ENCODE measurements at regions not wholly inside any gene's neighbourhood (a gene's known extent, or its start where the extent isn't known, plus 50 kb on each side); places are given as distances from the start of the nearest gene placed in this dataset.
A peak's percentile ranks its signal among the peaks of the same experiment; 100 is the strongest.

DNA sequence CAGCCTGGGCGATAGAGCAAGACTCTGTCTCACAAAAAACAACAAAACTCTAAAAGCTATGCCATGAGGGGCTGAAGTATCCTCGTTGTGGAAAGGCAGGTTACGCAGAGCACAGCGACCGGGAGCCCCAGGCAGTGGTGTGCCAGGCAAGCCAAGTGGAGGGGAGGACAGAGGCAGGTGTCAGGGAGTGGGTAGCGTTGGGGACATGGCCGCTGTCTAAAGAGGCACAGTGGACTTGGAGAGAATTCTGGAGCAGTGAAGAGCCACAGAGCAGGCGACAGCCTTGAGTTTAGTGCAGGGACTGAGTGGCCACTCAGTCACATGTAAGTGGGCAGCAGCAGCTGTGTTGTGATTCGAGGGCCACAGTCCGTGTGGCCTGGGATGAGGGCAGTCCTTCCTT, 541.7 kb downstream of the FGF9 start:
- H3K27ac ChIP-seq (ENCODE audit: low read depth, low read length), result no peak overlapping the region
- H2BK20ac ChIP-seq (ENCODE audit: low read length), result no peak overlapping the region
- H2BK15ac ChIP-seq (ENCODE audit: low read length), result no peak overlapping the region
- no peak overlapping the region for H3K14ac ChIP-seq (ENCODE audit: insufficient read length)
- H2BK120ac ChIP-seq (replicated peaks; ENCODE audit: low read depth, low read length), result no peak overlapping the region
- FAIRE-seq, result no peak
- POLR2A ChIA-PET (ENCODE audit: partially characterized antibody), result no interaction called here
- no peaks in the 10 kb centered on the region for H3K79me1 ChIP-seq (ENCODE audit: low read depth, low read length)
- H2BK12ac ChIP-seq (ENCODE audit: low read depth, low read length), result no peak overlapping the region
- H4K91ac ChIP-seq (replicated peaks; ENCODE audit: insufficient read length, low read length), result no peak overlapping the region
- no peak overlapping the region for H3K4ac ChIP-seq (replicated peaks; ENCODE audit: insufficient read length, low read depth, low read length)
- no peak overlapping the region for H3K9ac ChIP-seq (replicated peaks in 1 of 4; ENCODE audit: extremely low read depth in 1 of 4, low read depth in 3 of 4, low read length in 3 of 4)
- H4K5ac ChIP-seq (ENCODE audit: insufficient read length, low read depth, low read length), result no peak overlapping the region
- no peaks in the 10 kb centered on the region for H3K36me3 ChIP-seq (ENCODE audit: control insufficient read depth in 2 of 4, insufficient read depth in 4 of 4, low read length in 3 of 4)
- DNase-seq (ENCODE audit: low read depth in 1 of 2, low spot score in 2 of 2), result no peak
- no peak overlapping the region for H3K56ac ChIP-seq (replicated peaks; ENCODE audit: insufficient read length, low read depth, low read length)
- TF ChIP-seq HDAC6 (IDR thresholded peaks at IDR 0.05; ENCODE audit: low read depth, low read length), result no peak
- no peak for TF ChIP-seq POLR2AphosphoS5 (IDR thresholded peaks at IDR 0.05; ENCODE audit: low read depth, low read length)
- TF ChIP-seq GABPA (IDR thresholded peaks at IDR 0.05; ENCODE audit: borderline replicate concordance, insufficient read depth, low read length), result no peak
- no peak for TF ChIP-seq KDM1A (IDR thresholded peaks at IDR 0.05; ENCODE audit: borderline replicate concordance, low read length)
- TF ChIP-seq TAF7 (optimal IDR thresholded peaks at IDR 0.05; ENCODE audit: borderline replicate concordance, low read depth, low read length), result no peak
- no peak for TF ChIP-seq YY1 (IDR thresholded peaks at IDR 0.05; ENCODE audit: low read depth, low read length)
- no peak for TF ChIP-seq SP1 (IDR thresholded peaks at IDR 0.05; ENCODE audit: low read depth, low read length)
- TF ChIP-seq FOSL1 (IDR thresholded peaks at IDR 0.05; ENCODE audit: insufficient read depth, low read depth, low read length), result no peak
- TF ChIP-seq, protein P1, sequence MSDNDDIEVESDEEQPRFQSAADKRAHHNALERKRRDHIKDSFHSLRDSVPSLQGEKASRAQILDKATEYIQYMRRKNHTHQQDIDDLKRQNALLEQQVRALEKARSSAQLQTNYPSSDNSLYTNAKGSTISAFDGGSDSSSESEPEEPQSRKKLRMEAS (IDR thresholded peaks at IDR 0.05), result no peak
- TF ChIP-seq SIX5 (IDR thresholded peaks at IDR 0.05; ENCODE audit: low read depth, low read length), result no peak
- no peak for TF ChIP-seq JUN (IDR thresholded peaks at IDR 0.05; ENCODE audit: low read depth, low read length)
- 84% methylated on average over 10 of the region's 10 CpGs; no CpG with 5 or more reads in 1 of the 2 experiments for WGBS, 2 experiments (ENCODE audit: extremely low coverage in 1 of 2, insufficient coverage in 1 of 2, insufficient read length in 1 of 2, insufficient replicate concordance in 2 of 2, low coverage in 1 of 2, low lambda C conversion rate in 2 of 2, missing lambda C conversion rate in 1 of 2)
- H3K79me2 ChIP-seq (ENCODE audit: control insufficient read depth in 1 of 2, insufficient read depth in 2 of 2, low read length in 2 of 2), result no peaks in the 10 kb centered on the region
- H3K4me1 ChIP-seq (replicated peaks in 1 of 4; ENCODE audit: control insufficient read depth in 3 of 4, insufficient read depth in 4 of 4, low read length in 3 of 4), result peaks cover 3 to 8% (median 4%) of the 10 kb centered on the region in 4 experiments; a peak in 6 of 7 replicates
- no peak overlapping the region for H2BK5ac ChIP-seq (ENCODE audit: low read depth, low read length)
- CTCF ChIA-PET (ENCODE audit: partially characterized antibody), result no interaction called here
- H4K8ac ChIP-seq (ENCODE audit: extremely low read depth, insufficient read depth, low read length), result peak overlapping the region; percentile 60; the same call in 1 of the 2 replicates
- H4K20me1 ChIP-seq (replicated peaks in 1 of 2; ENCODE audit: control insufficient read depth in 1 of 2, insufficient read depth in 2 of 2, low read length in 2 of 2), result no peaks in the 10 kb centered on the region
- no peak overlapping the region; the same call in 1 of the 2 replicates for H2AFZ ChIP-seq (ENCODE audit: low read length)
- H3K18ac ChIP-seq (ENCODE audit: extremely low read depth, low read length), result no peak overlapping the region
- H2AK5ac ChIP-seq (ENCODE audit: low read depth, low read length), result no peak overlapping the region
- H3K9me3 ChIP-seq (ENCODE audit: insufficient read depth in 2 of 2, low read depth in 1 of 2, low read length in 1 of 2), result no peaks in the 10 kb centered on the region
- no peaks in the 10 kb centered on the region for H3K27me3 ChIP-seq (replicated peaks in 1 of 4; ENCODE audit: control insufficient read depth in 3 of 4, extremely low read depth in 1 of 4, insufficient read depth in 3 of 4, low read length in 3 of 4)
- no peak overlapping the region for H3K4me3 ChIP-seq (ENCODE audit: extremely low read depth in 1 of 4, insufficient read depth in 2 of 4, low read depth in 3 of 4, low read length in 4 of 4)
- no peaks in the 10 kb centered on the region for H3K23me2 ChIP-seq (ENCODE audit: low read depth, low read length)
- H3K4me2 ChIP-seq (ENCODE audit: insufficient read depth in 1 of 2, low read depth in 2 of 2, low read length in 2 of 2), result no peak overlapping the region
- H3K23ac ChIP-seq (ENCODE audit: insufficient read length), result no peak overlapping the region
